ENCODE measurements at regions not wholly inside any gene's neighbourhood (a gene's known extent, or its start where the extent isn't known, plus 50 kb on each side); places are given as distances from the start of the nearest gene placed in this dataset.

- TF ChIP-seq, protein P1, sequence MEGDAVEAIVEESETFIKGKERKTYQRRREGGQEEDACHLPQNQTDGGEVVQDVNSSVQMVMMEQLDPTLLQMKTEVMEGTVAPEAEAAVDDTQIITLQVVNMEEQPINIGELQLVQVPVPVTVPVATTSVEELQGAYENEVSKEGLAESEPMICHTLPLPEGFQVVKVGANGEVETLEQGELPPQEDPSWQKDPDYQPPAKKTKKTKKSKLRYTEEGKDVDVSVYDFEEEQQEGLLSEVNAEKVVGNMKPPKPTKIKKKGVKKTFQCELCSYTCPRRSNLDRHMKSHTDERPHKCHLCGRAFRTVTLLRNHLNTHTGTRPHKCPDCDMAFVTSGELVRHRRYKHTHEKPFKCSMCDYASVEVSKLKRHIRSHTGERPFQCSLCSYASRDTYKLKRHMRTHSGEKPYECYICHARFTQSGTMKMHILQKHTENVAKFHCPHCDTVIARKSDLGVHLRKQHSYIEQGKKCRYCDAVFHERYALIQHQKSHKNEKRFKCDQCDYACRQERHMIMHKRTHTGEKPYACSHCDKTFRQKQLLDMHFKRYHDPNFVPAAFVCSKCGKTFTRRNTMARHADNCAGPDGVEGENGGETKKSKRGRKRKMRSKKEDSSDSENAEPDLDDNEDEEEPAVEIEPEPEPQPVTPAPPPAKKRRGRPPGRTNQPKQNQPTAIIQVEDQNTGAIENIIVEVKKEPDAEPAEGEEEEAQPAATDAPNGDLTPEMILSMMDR (IDR thresholded peaks at IDR 0.05): no peak
- TF ChIP-seq POLR2AphosphoS5 (IDR thresholded peaks at IDR 0.05; ENCODE audit: low read depth, low read length) (no peak), TCF7L2 (IDR thresholded peaks at IDR 0.05; ENCODE audit: low read depth, low read length) (no peak)
- TF ChIP-seq, protein P2, sequence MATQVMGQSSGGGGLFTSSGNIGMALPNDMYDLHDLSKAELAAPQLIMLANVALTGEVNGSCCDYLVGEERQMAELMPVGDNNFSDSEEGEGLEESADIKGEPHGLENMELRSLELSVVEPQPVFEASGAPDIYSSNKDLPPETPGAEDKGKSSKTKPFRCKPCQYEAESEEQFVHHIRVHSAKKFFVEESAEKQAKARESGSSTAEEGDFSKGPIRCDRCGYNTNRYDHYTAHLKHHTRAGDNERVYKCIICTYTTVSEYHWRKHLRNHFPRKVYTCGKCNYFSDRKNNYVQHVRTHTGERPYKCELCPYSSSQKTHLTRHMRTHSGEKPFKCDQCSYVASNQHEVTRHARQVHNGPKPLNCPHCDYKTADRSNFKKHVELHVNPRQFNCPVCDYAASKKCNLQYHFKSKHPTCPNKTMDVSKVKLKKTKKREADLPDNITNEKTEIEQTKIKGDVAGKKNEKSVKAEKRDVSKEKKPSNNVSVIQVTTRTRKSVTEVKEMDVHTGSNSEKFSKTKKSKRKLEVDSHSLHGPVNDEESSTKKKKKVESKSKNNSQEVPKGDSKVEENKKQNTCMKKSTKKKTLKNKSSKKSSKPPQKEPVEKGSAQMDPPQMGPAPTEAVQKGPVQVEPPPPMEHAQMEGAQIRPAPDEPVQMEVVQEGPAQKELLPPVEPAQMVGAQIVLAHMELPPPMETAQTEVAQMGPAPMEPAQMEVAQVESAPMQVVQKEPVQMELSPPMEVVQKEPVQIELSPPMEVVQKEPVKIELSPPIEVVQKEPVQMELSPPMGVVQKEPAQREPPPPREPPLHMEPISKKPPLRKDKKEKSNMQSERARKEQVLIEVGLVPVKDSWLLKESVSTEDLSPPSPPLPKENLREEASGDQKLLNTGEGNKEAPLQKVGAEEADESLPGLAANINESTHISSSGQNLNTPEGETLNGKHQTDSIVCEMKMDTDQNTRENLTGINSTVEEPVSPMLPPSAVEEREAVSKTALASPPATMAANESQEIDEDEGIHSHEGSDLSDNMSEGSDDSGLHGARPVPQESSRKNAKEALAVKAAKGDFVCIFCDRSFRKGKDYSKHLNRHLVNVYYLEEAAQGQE (IDR thresholded peaks at IDR 0.05; ENCODE audit: insufficient read depth in 1 of 2, low read depth in 2 of 2, low read length in 1 of 2): no peak
These were observed 789.0 kb downstream of the TECRL start for GRCh38 chr4:63620271-63620670.

Measured in Panc1 (cell line).